ENCODE measurements at regions not wholly inside any gene's neighbourhood (a gene's known extent, or its start where the extent isn't known, plus 50 kb on each side); places are given as distances from the start of the nearest gene placed in this dataset.

GRCh38 chr13:111954661-111955411 is 112.1 kb upstream of the SOX1 start:
- DNase-seq, result no peak

DNA sequence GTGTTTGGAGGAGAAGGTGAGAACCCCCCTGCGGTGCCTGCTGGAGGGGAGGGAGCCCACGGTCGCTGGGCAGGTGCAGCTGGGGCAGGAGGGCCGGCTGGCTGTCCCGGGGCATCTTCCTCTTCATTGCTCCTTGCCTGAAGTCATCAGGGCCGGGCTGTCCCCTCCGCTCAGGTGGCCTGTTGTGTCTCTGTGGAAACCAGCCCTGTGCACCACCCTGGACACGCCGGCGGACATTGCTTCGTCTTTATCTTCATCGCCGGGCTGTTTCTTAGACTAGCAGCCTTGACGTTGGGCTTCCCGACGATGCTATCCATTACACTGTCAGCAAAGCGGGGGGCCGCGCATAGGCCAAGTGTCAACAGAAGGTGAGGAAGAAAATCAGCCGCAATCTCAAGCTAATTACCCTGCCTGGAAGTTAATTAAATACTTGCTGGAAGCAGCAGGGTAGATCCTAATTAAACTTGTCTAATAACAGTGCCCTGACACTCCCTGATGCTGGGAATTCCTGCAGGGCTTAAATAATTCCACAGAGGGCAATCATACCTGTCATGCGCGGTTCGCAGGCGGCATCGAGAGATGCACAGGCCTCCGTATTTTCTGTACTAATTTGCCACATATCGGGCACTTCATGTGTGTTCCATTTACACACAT is 111.4 kb upstream of the SOX1 start:
- DNase-seq, result no peak

GRCh38 chr13:111956261-111957151 is 110.4 kb upstream of the SOX1 start:
- no peak for DNase-seq

GRCh38 chr13:111957913-111958450 is 109.0 kb upstream of the SOX1 start:
- no peak for DNase-seq

DNA sequence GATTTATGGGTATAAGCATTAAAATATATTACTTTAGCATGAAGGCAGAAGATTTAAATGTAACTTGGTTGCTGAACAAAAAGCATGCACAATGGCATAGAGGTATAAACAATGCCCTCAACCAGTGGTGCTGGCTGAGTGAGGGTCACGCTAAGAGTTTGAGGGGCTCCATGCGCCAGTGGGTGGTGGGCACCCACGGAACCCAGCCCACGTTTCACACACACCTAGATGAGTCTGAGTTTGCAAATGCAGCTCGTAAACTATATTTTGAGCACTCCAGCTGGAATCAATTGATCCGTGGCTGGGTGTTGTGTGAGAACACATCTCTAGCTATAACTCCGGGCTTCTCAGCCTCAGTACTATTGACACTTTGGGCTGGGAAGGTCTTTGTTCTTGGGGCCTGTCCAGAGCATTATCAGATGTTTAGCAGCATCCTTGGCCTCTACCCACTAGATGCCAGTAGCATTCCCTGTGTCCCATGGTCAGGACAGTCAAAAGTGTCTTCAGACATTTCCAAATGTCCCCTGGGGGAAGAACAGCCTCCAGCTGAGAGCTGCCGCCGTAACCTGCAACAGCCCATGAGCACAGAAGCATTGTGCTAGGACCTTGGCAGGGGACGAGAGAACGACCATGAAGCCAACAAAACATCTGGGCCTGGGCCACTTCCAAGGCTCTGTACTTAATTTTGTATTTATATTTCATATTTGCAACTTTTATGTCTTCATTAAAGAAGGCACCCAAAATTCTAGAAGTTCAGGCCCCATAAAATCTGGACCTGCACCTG is 108.1 kb upstream of the SOX1 start:
- no peak for DNase-seq

- DNase-seq, result no peak
Measured at GRCh38 chr13:111960152-111960772, 106.7 kb upstream of the SOX1 start.

GRCh38 chr13:111961236-111961635 is 105.7 kb upstream of the SOX1 start:
- no peak for DNase-seq

DNA sequence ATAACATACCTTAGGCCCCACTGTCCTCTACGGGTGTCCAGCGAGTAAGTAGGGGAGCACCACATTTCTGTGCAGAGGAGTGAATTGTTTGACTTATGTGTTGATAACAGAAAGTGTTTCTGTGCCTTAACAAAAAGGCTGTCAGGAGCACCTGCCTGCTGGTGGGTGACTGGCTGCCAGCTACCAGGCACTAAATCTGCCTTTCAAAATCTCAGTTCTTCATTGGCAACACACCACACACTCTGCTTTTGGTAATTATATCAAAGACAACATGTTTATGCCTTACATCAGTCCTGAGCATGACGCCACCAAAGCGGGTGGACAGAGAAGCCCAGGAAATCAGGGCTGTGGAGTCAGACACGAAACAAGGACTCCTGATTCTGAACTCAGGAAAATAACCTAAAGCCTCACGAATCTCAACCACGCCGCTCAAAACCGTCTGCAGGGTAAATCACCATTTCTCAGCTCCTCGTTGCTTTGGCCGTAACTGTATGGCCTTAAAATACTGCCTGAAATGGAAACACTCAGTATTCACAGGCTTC is 105.2 kb upstream of the SOX1 start:
- no peak for DNase-seq

DNA sequence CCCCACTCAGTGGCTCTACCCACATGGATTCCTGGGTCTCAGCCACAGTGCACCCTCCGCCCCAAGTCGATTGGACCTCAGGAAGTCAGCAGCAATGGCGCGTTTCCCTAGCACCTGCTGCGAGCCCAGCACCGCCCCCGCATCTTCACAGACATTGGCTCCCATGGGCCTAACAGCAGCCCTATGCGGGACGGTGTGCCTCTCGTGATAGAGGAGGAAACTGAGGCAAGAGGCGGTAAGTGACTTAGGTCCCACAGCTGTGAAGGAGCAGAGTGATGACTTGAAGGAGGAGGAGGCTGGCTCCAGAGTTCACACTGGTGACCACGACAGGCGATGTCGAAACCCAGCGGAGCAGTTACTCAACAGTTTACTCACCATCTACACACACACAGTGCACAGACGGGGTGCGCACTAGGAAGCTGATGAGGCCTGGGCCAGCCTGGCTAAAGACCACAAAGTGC is 104.5 kb upstream of the SOX1 start:
- peak in 1 of 2 donors; percentile 8 for DNase-seq

DNA sequence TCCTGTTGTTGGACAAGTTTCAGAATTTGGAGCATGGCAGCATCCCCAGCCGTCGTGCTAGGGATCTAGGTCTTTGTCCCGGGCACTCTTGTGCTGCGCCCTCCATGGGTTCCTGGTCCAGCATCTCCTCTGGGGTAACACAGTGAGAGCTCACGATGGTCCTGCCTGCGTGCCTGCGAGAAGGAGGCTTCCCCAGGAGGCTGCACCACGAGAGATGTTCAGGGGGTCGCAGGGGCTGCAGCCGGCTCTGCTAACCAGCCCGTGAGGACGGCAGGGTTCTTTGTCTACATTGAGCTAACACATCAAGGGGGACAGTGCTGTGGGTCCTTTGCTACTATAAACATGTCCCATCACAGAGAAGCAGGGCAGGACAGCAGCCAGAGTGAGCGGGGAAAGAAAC is 103.9 kb upstream of the SOX1 start:
- DNase-seq, result no peak

- no peak for DNase-seq
Measured at GRCh38 chr13:111964411-111965035, 102.4 kb upstream of the SOX1 start.

GRCh38 chr13:111965466-111966214 is 101.3 kb upstream of the SOX1 start:
- DNase-seq, result no peak

GRCh38 chr13:111966933-111967332 is 100.0 kb upstream of the SOX1 start:
- DNase-seq, result no peak

GRCh38 chr13:111967572-111968201 is 99.3 kb upstream of the SOX1 start:
- DNase-seq, result no peak

GRCh38 chr13:111968336-111969010 is 98.5 kb upstream of the SOX1 start:
- no peak for DNase-seq

DNA sequence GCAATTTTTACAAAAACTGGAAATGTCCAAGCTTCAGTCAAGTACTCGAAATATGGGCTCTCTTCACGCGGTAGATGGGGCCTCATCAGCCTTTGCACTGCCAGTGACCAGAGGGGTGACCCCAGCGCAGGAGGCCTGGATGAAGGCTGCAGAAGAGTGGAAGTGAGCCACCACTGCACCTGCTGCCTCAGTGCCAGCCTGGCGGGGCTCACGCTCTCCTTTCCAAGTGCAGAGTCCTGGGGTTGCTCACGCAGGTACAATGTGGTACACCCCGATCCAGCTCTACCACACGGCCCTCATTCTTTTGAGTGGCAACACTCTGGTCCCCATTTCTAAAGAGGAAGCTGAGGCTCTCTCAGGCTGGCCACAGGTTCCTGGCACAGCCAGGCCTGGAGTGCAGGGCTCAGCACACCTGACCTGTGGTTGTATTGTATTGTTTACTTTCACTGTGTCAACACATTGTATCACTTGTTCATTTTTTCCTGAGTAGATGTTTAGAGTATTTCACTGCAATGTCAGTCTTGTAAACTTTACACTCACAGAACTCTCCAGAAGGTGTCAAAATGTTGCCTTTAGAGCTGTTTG is 97.3 kb upstream of the SOX1 start:
- DNase-seq, result no peak

DNA sequence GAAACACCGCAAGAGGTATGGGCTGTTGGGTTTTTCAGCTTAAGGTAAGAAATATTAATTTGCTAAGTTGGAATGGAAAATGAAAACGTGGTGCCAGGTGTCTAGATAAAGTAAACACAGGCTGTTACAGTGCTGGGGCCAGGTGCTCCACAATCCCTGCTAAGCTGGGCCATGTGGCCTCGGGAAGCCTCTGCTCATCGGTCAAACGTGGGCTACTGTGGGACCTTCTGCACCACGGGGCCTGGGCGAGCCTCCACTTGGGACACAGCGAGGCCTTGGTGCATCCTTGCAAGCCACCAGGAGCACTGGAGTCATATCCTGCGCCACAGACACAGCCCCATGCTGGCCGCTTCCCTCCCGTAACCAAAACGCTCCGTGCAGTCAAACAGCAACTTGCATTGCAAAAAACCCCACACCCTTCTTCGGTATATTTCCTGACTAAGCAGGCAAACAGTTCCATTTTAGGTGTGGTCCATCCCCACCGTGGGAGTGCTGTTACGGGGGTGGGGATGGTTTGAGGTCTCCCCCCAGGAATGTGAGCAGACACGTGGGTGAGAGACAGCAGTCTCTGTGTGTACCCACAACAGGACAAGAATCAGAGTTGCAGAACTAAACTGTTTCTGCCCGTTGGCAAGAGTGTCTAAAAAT is 96.3 kb upstream of the SOX1 start:
- DNase-seq, result no peak
